Stimulated activated CD8-positive, alpha-beta memory T cell treated with anti-CD3 and anti-CD28 coated beads, Interleukin-4, amount 100 ng/mL, for 24 hours (primary cell): ENCODE measurements at regions not wholly inside any gene's neighbourhood (a gene's known extent, or its start where the extent isn't known, plus 50 kb on each side); places are given as distances from the start of the nearest gene placed in this dataset.
"Not testable (repeated sequence)": the region's sequence is repeated elsewhere in the genome, so short reads cannot be mapped to it uniquely, and the experiment has no call there.

Experiments used
- DNase-seq: peaks from one replicate; pipeline ENCODE4 v3.0.0-alpha.2; 2020; ENCODE audit warnings: low read depth

GRCh38 chr12:60195483-60195882 lies 599.7 kb downstream of the SLC16A7 start:
- DNase-seq = no peak

- no peak for DNase-seq
Observed at GRCh38 chr12:60196366-60196765, 600.5 kb downstream of the SLC16A7 start.

GRCh38 chr12:60197589-60197988 lies 601.8 kb downstream of the SLC16A7 start:
- DNase-seq = no peak

- no peak for DNase-seq
Observed at GRCh38 chr12:60201891-60202290, 606.1 kb downstream of the SLC16A7 start.

- DNase-seq = no peak
Observed at GRCh38 chr12:60205500-60205899, 609.7 kb downstream of the SLC16A7 start.

GRCh38 chr12:60209521-60209920 lies 613.7 kb downstream of the SLC16A7 start:
- DNase-seq = no peak

GRCh38 chr12:60209933-60210332 lies 614.1 kb downstream of the SLC16A7 start:
- DNase-seq = no peak

- no peak for DNase-seq
Observed at GRCh38 chr12:60210756-60211155, 614.9 kb downstream of the SLC16A7 start.

- DNase-seq = no peak
Observed at GRCh38 chr12:60211244-60211643, 615.4 kb downstream of the SLC16A7 start.

GRCh38 chr12:60212159-60213000 lies 616.6 kb downstream of the SLC16A7 start:
- no peak for DNase-seq

GRCh38 chr12:60213272-60213671 lies 617.4 kb downstream of the SLC16A7 start:
- DNase-seq = not testable (repeated sequence)

- no peak for DNase-seq
Observed at GRCh38 chr12:60216226-60216625, 620.4 kb downstream of the SLC16A7 start.

- no peak for DNase-seq
Observed at GRCh38 chr12:60223242-60223641, 627.4 kb downstream of the SLC16A7 start.

- DNase-seq = no peak
Observed at GRCh38 chr12:60225216-60226000, 629.6 kb downstream of the SLC16A7 start.

GRCh38 chr12:60227916-60228315 lies 632.1 kb downstream of the SLC16A7 start:
- DNase-seq = no peak

GRCh38 chr12:60230056-60230455 lies 634.2 kb downstream of the SLC16A7 start:
- no peak for DNase-seq

- DNase-seq = no peak
Observed at GRCh38 chr12:60231303-60231702, 635.5 kb downstream of the SLC16A7 start.

- DNase-seq = no peak
Observed at GRCh38 chr12:60231976-60232907, 636.4 kb downstream of the SLC16A7 start.

- DNase-seq = not testable (repeated sequence)
Observed at GRCh38 chr12:60234611-60235195, 638.9 kb downstream of the SLC16A7 start.

- no peak for DNase-seq
Observed at GRCh38 chr12:60235261-60235660, 639.4 kb downstream of the SLC16A7 start.

- DNase-seq = not testable (repeated sequence)
Observed at GRCh38 chr12:60236416-60236815, 640.6 kb downstream of the SLC16A7 start.

GRCh38 chr12:60240891-60241290 lies 645.1 kb downstream of the SLC16A7 start:
- no peak for DNase-seq
